Sigmoid colon (tissue), 6 donors: ENCODE measurements at regions not wholly inside any gene's neighbourhood (a gene's known extent, or its start where the extent isn't known, plus 50 kb on each side); places are given as distances from the start of the nearest gene placed in this dataset.

Experiments
- DNase-seq: peaks from one replicate; pipeline ENCODE4 v3.0.0-alpha.2; 2019
- H3K27ac ChIP-seq, 4 donors: fragments of 200-600 bp; sonication (generic); one replicate each; pipeline ENCODE4 v1.5.1; 2016 to 2019; ENCODE audit warnings: mild to moderate bottlenecking in 1 of 4
- H3K27me3 ChIP-seq, 3 donors: fragments of 200-600 bp; sonication (generic); one replicate each; pipeline ENCODE4 v1.5.1; 2019; ENCODE audit warnings: mild to moderate bottlenecking in 1 of 3
- H3K36me3 ChIP-seq, 4 donors: fragments of 200-600 bp; sonication (generic); one replicate each; pipeline ENCODE4 v1.5.1; 2016 to 2019
- H3K4me1 ChIP-seq, 4 donors: fragments of 200-600 bp; sonication (generic); one replicate each; pipeline ENCODE4 v1.5.1; 2017 to 2019
- H3K4me3 ChIP-seq, 4 donors: fragments of 200-600 bp; sonication (generic); one replicate each; pipeline ENCODE4 v1.5.1; 2017 to 2019; ENCODE audit warnings: mild to moderate bottlenecking in 2 of 4, moderate library complexity in 1 of 4
- H3K9me3 ChIP-seq, 4 donors: fragments of 200-600 bp in 3 of 4; sonication (generic) in 3 of 4; one replicate each; pipeline versions ENCODE4 v1.5.1 to v1.6.1; 2013 to 2019
- CTCF ChIP-seq, 4 experiments: fragments of 450-650 bp in 3 of 4; fragments of 200-600 bp in 1 of 4; IDR thresholded peaks; one replicate each; pipeline ENCODE4 v1.5.1; 2016 to 2019; ENCODE audit warnings: antibody characterized with exemption in 4 of 4, mild to moderate bottlenecking in 3 of 4, moderate library complexity in 2 of 4
- EP300 ChIP-seq, 4 donors: sonication (generic); formaldehyde crosslinking; IDR thresholded peaks; one replicate each; pipeline ENCODE4 v1.6.1; 2017; ENCODE audit warnings: antibody characterized with exemption in 4 of 4
- POLR2A ChIP-seq, 2 donors: fragments of 450-650 bp; IDR thresholded peaks; one replicate each; pipeline ENCODE4 v1.6.1; 2016; ENCODE audit warnings: antibody characterized with exemption in 2 of 2, mild to moderate bottlenecking in 2 of 2, moderate library complexity in 2 of 2
- POLR2AphosphoS5 ChIP-seq, 4 donors: sonication (generic); formaldehyde crosslinking; IDR thresholded peaks; one replicate each; pipeline ENCODE4 v1.6.1; 2017; ENCODE audit warnings: antibody characterized with exemption in 4 of 4
- WGBS, 2 donors: extraction: QIAGEN DNeasy Blood & Tissue Kit; methylation state at CpG; one replicate each; pipeline ENCODE4 v1.1.7; 2013; 5-methylcytosine and 5-hydroxymethylcytosine counted together
- intact Hi-C: fragments of 100-400 bp; cut with DNase I; formaldehyde crosslinking; loops from one replicate; pipeline ENCODE4 v1.15.1; 2023
- donor health status: healthy with polysubstance abuse.
- donor health status: healthy.

GRCh38 chr1:14160781-14161180 is 437.7 kb upstream of the KAZN start:
- H3K27ac ChIP-seq: no peak overlapping the region
- H3K27me3 ChIP-seq: no peaks in the 10 kb centered on the region
- H3K9me3 ChIP-seq: peaks cover 0 to 4% (median 2%) of the 10 kb centered on the region in 4 donors
- no peaks in the 10 kb centered on the region for H3K4me1 ChIP-seq
- no peak overlapping the region for H3K4me3 ChIP-seq
- 8 to 35% methylated on average over 2 of the region's 2 CpGs for WGBS, 2 donors
- no peak for DNase-seq
- no peak for TF ChIP-seq CTCF (IDR thresholded peaks at IDR 0.05)
- TF ChIP-seq EP300 (IDR thresholded peaks at IDR 0.05): no peak
- no peaks in the 10 kb centered on the region for H3K36me3 ChIP-seq
- intact Hi-C loops: no loop called here

DNA sequence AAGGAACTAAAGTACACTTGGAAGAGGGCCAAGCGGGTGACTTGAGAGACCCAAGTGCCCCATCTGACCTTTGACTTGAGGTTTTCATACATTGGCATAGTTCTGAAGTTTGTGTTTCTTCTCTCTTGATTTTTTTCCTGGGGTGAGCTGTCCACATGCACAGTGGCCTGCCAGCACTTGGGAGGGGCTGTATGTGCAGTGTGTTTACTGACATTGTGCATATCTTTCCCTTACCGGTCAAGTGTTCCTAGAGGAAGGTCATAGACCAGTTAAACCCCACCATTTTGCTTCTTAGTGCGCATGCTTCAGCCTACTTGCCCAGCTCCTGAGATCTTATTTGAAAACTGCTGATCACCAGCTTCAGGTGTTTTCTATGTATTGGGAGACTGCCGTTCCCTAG is 435.2 kb upstream of the KAZN start:
- Histone ChIP-seq H3K27ac (no peak overlapping the region), H3K27me3 (no peaks in the 10 kb centered on the region), H3K9me3 (peaks cover 0 to 4% (median 0%) of the 10 kb centered on the region in 4 donors), H3K36me3 (no peaks in the 10 kb centered on the region), H3K4me3 (no peak overlapping the region), H3K4me1 (no peaks in the 10 kb centered on the region)
- TF ChIP-seq CTCF (IDR thresholded peaks at IDR 0.05) (no peak), POLR2AphosphoS5 (IDR thresholded peaks at IDR 0.05) (no peak), POLR2A (IDR thresholded peaks at IDR 0.05) (no peak), EP300 (IDR thresholded peaks at IDR 0.05) (no peak)
- intact Hi-C loops: no loop called here
- 93 to 94% methylated on average over 4 of the region's 4 CpGs for WGBS, 2 donors
- no peak for DNase-seq

GRCh38 chr1:14165371-14165801 is 433.1 kb upstream of the KAZN start:
- 24 to 31% methylated on average over 2 of the region's 2 CpGs for WGBS, 2 donors
- DNase-seq: no peak
- intact Hi-C loops: no loop called here

GRCh38 chr1:14167884-14168283 is 430.6 kb upstream of the KAZN start:
- WGBS, 2 donors: 90 to 93% methylated on average over 10 of the region's 10 CpGs
- intact Hi-C loops: no loop called here
- Histone ChIP-seq H3K27me3 (no peaks in the 10 kb centered on the region), H3K9me3 (no peaks in the 10 kb centered on the region), H3K27ac (no peak overlapping the region), H3K4me3 (no peak overlapping the region), H3K36me3 (no peaks in the 10 kb centered on the region), H3K4me1 (no peaks in the 10 kb centered on the region)
- no peak for TF ChIP-seq POLR2A (IDR thresholded peaks at IDR 0.05)
- TF ChIP-seq EP300 (IDR thresholded peaks at IDR 0.05): no peak
- no peak for TF ChIP-seq CTCF (IDR thresholded peaks at IDR 0.05)
- DNase-seq: no peak

More at GRCh38 chr1:14165371-14165801, 433.1 kb upstream of the KAZN start:
- no peaks in the 10 kb centered on the region for H3K36me3 ChIP-seq
- no peak overlapping the region for H3K4me3 ChIP-seq
- no peaks in the 10 kb centered on the region for H3K4me1 ChIP-seq
- H3K27me3 ChIP-seq: no peaks in the 10 kb centered on the region
- no peak overlapping the region for H3K27ac ChIP-seq
- TF ChIP-seq POLR2A (IDR thresholded peaks at IDR 0.05) (no peak), POLR2AphosphoS5 (IDR thresholded peaks at IDR 0.05) (peak in 1 of 4 donors; percentile 27)
- no peaks in the 10 kb centered on the region for H3K9me3 ChIP-seq

GRCh38 chr1:14168326-14169063 is 430.0 kb upstream of the KAZN start:
- Histone ChIP-seq H3K4me3 (no peak overlapping the region), H3K27ac (no peak overlapping the region), H3K27me3 (no peaks in the 10 kb centered on the region), H3K9me3 (no peaks in the 10 kb centered on the region), H3K4me1 (no peaks in the 10 kb centered on the region), H3K36me3 (no peaks in the 10 kb centered on the region)
- no peak for TF ChIP-seq EP300 (IDR thresholded peaks at IDR 0.05)
- TF ChIP-seq POLR2AphosphoS5 (IDR thresholded peaks at IDR 0.05): no peak
- TF ChIP-seq POLR2A (IDR thresholded peaks at IDR 0.05): no peak
- no peak for TF ChIP-seq CTCF (IDR thresholded peaks at IDR 0.05)
- intact Hi-C loops: no loop called here
- DNase-seq: no peak
- WGBS, 2 donors: 93 to 96% methylated on average over 10 of the region's 10 CpGs
